PC-3 (cell line): ENCODE measurements at regions not wholly inside any gene's neighbourhood (a gene's known extent, or its start where the extent isn't known, plus 50 kb on each side); places are given as distances from the start of the nearest gene placed in this dataset.

Experiments used
- ATAC-seq: fragments of 200-7000 bp; cut with Tn5 transposase; 2 replicates; pipeline ENCODE4 v1.9.1; 2020; ENCODE audit warnings: mild to moderate bottlenecking, moderate library complexity
- BruUV-seq: library from RNA; stranded (reverse); fragments of 400-500 nt; replicated peaks from 2 replicates; lab custom pipeline; 2021; lab: Mats Ljungman, UMichigan
- CTCF ChIA-PET: fragments of 300-600 bp; sonication (Branson Sonifier 250); formaldehyde crosslinking; loops from one replicate; lab custom pipeline; 2022; ENCODE audit warnings: antibody characterized with exemption; lab: Charles Lee
- POLR2A ChIA-PET: fragments of 300-600 bp; sonication (Branson Sonifier 250); formaldehyde crosslinking; loops from one replicate; lab custom pipeline; 2022; ENCODE audit warnings: antibody characterized with exemption; ENCODE audit not compliant: unreplicated experiment; lab: Charles Lee
- DNase-seq: peaks from one replicate; pipeline ENCODE4 v3.0.0-alpha.2; 2015
- H2AFZ ChIP-seq: fragments of 300-600 bp; sonication (generic); 2 replicates; pipeline ENCODE4 v1.6.0; 2016; ENCODE audit warnings: antibody characterized with exemption, low read length
- H3F3A ChIP-seq: fragments of 300-600 bp; sonication (generic); one replicate; pipeline ENCODE4 v1.6.0; 2017; ENCODE audit warnings: antibody characterized with exemption, low read length, control low read depth, mild to moderate bottlenecking; ENCODE audit not compliant: unreplicated experiment
- H3K27ac ChIP-seq: fragments of 300-600 bp; sonication (generic); 2 replicates; pipeline ENCODE4 v1.5.1; 2016; ENCODE audit warnings: mild to moderate bottlenecking, low read length
- H3K27me3 ChIP-seq: fragments of 300-600 bp; sonication (generic); 2 replicates; pipeline ENCODE4 v1.6.1; 2016; ENCODE audit warnings: low read length, mixed read lengths
- H3K36me3 ChIP-seq: fragments of 300-600 bp; sonication (generic); 2 replicates; pipeline ENCODE4 v1.6.1; 2016; ENCODE audit warnings: low read depth, mixed run types, low read length, mixed read lengths
- H3K4me1 ChIP-seq: fragments of 300-600 bp; sonication (generic); 2 replicates; pipeline ENCODE4 v1.5.1; 2016; ENCODE audit warnings: low read length; ENCODE audit not compliant: insufficient read depth
- H3K4me2 ChIP-seq: fragments of 300-600 bp; sonication (generic); 2 replicates; pipeline ENCODE4 v1.6.0; 2016; ENCODE audit warnings: low read length
- H3K4me3 ChIP-seq: fragments of 300-600 bp; sonication (generic); 2 replicates; pipeline ENCODE4 v1.5.1; 2016; ENCODE audit warnings: mild to moderate bottlenecking, low read length, mixed read lengths
- H3K79me2 ChIP-seq: fragments of 300-600 bp; sonication (generic); 2 replicates; pipeline ENCODE4 v1.6.1; 2017; ENCODE audit warnings: low read length, mixed read lengths
- H3K9ac ChIP-seq: fragments of 300-600 bp; sonication (generic); 2 replicates; pipeline ENCODE4 v1.6.0; 2016; ENCODE audit warnings: mild to moderate bottlenecking, low read length
- H3K9me2 ChIP-seq: fragments of 300-600 bp; sonication (generic); replicated peaks from 2 replicates; pipeline ENCODE4 v1.6.1; 2016; ENCODE audit warnings: mixed run types, low read length, mixed read lengths
- H3K9me3 ChIP-seq: fragments of 300-600 bp; sonication (generic); 2 replicates; pipeline ENCODE4 v1.6.1; 2016; ENCODE audit warnings: low read length, mixed read lengths
- H4K20me1 ChIP-seq: fragments of 300-600 bp; sonication (generic); 2 replicates; pipeline ENCODE4 v1.6.1; 2016; ENCODE audit warnings: low read length, mixed read lengths
- CTCF ChIP-seq: fragments of 300-600 bp; sonication (generic); conservative IDR thresholded peaks from 2 replicates; pipeline ENCODE4 v1.5.1; 2017; ENCODE audit warnings: antibody characterized with exemption, low read depth, mild to moderate bottlenecking, low read length
- EZH2 ChIP-seq: fragments of 300-600 bp; sonication (generic); IDR thresholded peaks from one replicate; pipeline ENCODE4 v1.6.1; 2017; ENCODE audit warnings: antibody characterized with exemption, mild to moderate bottlenecking, low read length; ENCODE audit not compliant: unreplicated experiment
- EZH2phosphoT487 ChIP-seq: fragments of 300-600 bp; sonication (generic); IDR thresholded peaks from 2 replicates; pipeline ENCODE4 v1.6.1; 2018; ENCODE audit warnings: mild to moderate bottlenecking, antibody characterized with exemption, low read length, borderline replicate concordance
- intact Hi-C: fragments of 100-400 bp; cut with micrococcal nuclease; formaldehyde crosslinking; loops from 2 replicates; pipeline ENCODE4 v1.9.0; 2023

GRCh38 chr2:66968946-66969345 lies 428.2 kb upstream of the ETAA1 start:
- H3K79me2 ChIP-seq: no peaks in the 10 kb centered on the region
- no peak for TF ChIP-seq EZH2
- TF ChIP-seq EZH2phosphoT487: no peak
- TF ChIP-seq CTCF: no peak
- H3K36me3 ChIP-seq: no peaks in the 10 kb centered on the region
- ATAC-seq (no peak), DNase-seq (no peak)
- no TSS peak for BruUV-seq
- H3K4me2 ChIP-seq: no peak overlapping the region
- POLR2A ChIA-PET: no interaction called here
- intact Hi-C loops: no loop called here
- H3K27me3 ChIP-seq: peaks cover 3% of the 10 kb centered on the region; the same call in 1 of the 2 replicates
- H4K20me1 ChIP-seq: no peaks in the 10 kb centered on the region
- H3K9me3 ChIP-seq: no peaks in the 10 kb centered on the region
- H2AFZ ChIP-seq: no peak overlapping the region
- CTCF ChIA-PET: no interaction called here
- H3K9me2 ChIP-seq: no peaks in the 10 kb centered on the region
- H3K4me3 ChIP-seq: no peak overlapping the region
- H3F3A ChIP-seq: no peaks in the 10 kb centered on the region
- no peak overlapping the region for H3K9ac ChIP-seq
- no peaks in the 10 kb centered on the region; the same call in 1 of the 2 replicates for H3K4me1 ChIP-seq
- no peak overlapping the region for H3K27ac ChIP-seq

- no peaks in the 10 kb centered on the region for H3K36me3 ChIP-seq
- peaks cover 3% of the 10 kb centered on the region; the same call in 1 of the 2 replicates for H3K4me1 ChIP-seq
- no peak overlapping the region for H3K4me2 ChIP-seq
- ATAC-seq: no peak
- no peak overlapping the region for H2AFZ ChIP-seq
- TF ChIP-seq EZH2 (no peak), EZH2phosphoT487 (no peak), CTCF (no peak)
- intact Hi-C loops: no loop called here
- H3F3A ChIP-seq: no peaks in the 10 kb centered on the region
- H3K9ac ChIP-seq: no peak overlapping the region
- H3K9me3 ChIP-seq: no peaks in the 10 kb centered on the region
- BruUV-seq: no TSS peak
- no peak overlapping the region for H3K27ac ChIP-seq
- H3K27me3 ChIP-seq: no peaks in the 10 kb centered on the region
- no peak overlapping the region for H3K4me3 ChIP-seq
- no peaks in the 10 kb centered on the region for H3K79me2 ChIP-seq
- ChIA-PET CTCF (no interaction called here), POLR2A (no interaction called here)
- no peaks in the 10 kb centered on the region for H4K20me1 ChIP-seq
- DNase-seq: no peak
- no peaks in the 10 kb centered on the region for H3K9me2 ChIP-seq
Observed at GRCh38 chr2:66981074-66981473, 416.1 kb upstream of the ETAA1 start.

- no peaks in the 10 kb centered on the region for H3K79me2 ChIP-seq
- H3K36me3 ChIP-seq: no peaks in the 10 kb centered on the region
- H2AFZ ChIP-seq: no peak overlapping the region
- no peaks in the 10 kb centered on the region for H3F3A ChIP-seq
- ChIA-PET CTCF (no interaction called here), POLR2A (no interaction called here)
- no peaks in the 10 kb centered on the region for H3K9me2 ChIP-seq
- DNase-seq: peak; percentile 13
- no peaks in the 10 kb centered on the region for H4K20me1 ChIP-seq
- intact Hi-C loops: no loop called here
- no peaks in the 10 kb centered on the region for H3K9me3 ChIP-seq
- no peak for ATAC-seq
- no TSS peak for BruUV-seq
- peaks cover 7% of the 10 kb centered on the region; the same call in 1 of the 2 replicates for H3K27me3 ChIP-seq
- peaks cover 3% of the 10 kb centered on the region; the same call in 1 of the 2 replicates for H3K4me1 ChIP-seq
- H3K4me2 ChIP-seq: no peak overlapping the region
- H3K9ac ChIP-seq: no peak overlapping the region
- H3K27ac ChIP-seq: no peak overlapping the region
- no peak overlapping the region for H3K4me3 ChIP-seq
- TF ChIP-seq EZH2phosphoT487 (no peak), EZH2 (no peak), CTCF (no peak)
Observed at GRCh38 chr2:66982766-66983165, 414.4 kb upstream of the ETAA1 start.
